ENCODE measurements at regions not wholly inside any gene's neighbourhood (a gene's known extent, or its start where the extent isn't known, plus 50 kb on each side); places are given as distances from the start of the nearest gene placed in this dataset.

DNA sequence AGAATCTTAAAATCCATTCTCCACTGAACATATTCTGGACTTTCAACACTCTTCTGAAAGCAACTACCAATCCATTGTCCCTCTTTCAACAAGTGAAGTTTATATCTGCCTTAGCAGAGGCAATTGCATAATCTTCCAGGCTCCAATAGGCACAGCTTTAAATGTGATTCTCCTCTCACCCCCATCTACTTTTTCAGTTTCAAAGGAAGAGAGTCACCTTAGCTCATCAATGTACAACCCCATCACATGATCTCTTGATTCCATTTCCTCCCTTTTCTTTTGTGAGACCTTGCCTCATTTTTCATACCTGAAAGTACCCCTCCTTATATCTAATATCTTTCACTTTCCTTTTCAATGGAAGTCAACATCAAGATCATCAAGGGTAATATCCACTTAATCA lies 921.7 kb upstream of the EPHA5 start:
- no peak for TF ChIP-seq ZNF468 (CRISPR knock-in tag; IDR thresholded peaks at IDR 0.05)
- TF ChIP-seq ZNF124 (CRISPR knock-in tag; IDR thresholded peaks at IDR 0.05), result no peak
- TF ChIP-seq POLR2AphosphoS5 (IDR thresholded peaks at IDR 0.05; ENCODE audit: low read depth, low read length), result no peak
- no peak for TF ChIP-seq ATF7 (IDR thresholded peaks at IDR 0.05)
- no peak for TF ChIP-seq ATF7 (CRISPR knock-in tag; IDR thresholded peaks at IDR 0.05)
- no peak for TF ChIP-seq POGZ (CRISPR knock-in tag; IDR thresholded peaks at IDR 0.05)
- no peak for TF ChIP-seq IKZF1 (IDR thresholded peaks at IDR 0.05)
- TF ChIP-seq, protein P1, sequence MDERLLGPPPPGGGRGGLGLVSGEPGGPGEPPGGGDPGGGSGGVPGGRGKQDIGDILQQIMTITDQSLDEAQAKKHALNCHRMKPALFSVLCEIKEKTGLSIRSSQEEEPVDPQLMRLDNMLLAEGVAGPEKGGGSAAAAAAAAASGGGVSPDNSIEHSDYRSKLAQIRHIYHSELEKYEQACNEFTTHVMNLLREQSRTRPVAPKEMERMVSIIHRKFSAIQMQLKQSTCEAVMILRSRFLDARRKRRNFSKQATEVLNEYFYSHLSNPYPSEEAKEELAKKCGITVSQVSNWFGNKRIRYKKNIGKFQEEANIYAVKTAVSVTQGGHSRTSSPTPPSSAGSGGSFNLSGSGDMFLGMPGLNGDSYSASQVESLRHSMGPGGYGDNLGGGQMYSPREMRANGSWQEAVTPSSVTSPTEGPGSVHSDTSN (CRISPR knock-in tag; IDR thresholded peaks at IDR 0.05), result no peak
- TF ChIP-seq RBAK (CRISPR knock-in tag; IDR thresholded peaks at IDR 0.05), result no peak
- no peak for TF ChIP-seq ZNF460 (CRISPR knock-in tag; IDR thresholded peaks at IDR 0.05; ENCODE audit: borderline replicate concordance)

Data from HepG2 (cell line).